Uterus (tissue), 3 donors: ENCODE measurements at regions not wholly inside any gene's neighbourhood (a gene's known extent, or its start where the extent isn't known, plus 50 kb on each side); places are given as distances from the start of the nearest gene placed in this dataset.
A peak's percentile ranks its signal among the peaks of the same experiment; 100 is the strongest.

Source experiments
- DNase-seq, 2 donors: peaks; one replicate each; pipeline ENCODE4 v3.0.0-alpha.2; 2019 to 2020
- H3K27ac ChIP-seq, 2 donors: fragments of 200-600 bp; sonication (generic); 1 replicate in 1 of 2; 2 replicates in 1 of 2; pipeline ENCODE4 v1.5.1; 2016 to 2018
- H3K27me3 ChIP-seq, 2 donors: fragments of 200-600 bp; sonication (generic); one replicate each; pipeline ENCODE4 v1.5.1; 2018 to 2019; ENCODE audit warnings: control low read depth in 1 of 2
- H3K36me3 ChIP-seq, 2 donors: fragments of 200-600 bp; sonication (generic); one replicate each; pipeline ENCODE4 v1.5.1; 2019; ENCODE audit warnings: control low read depth in 1 of 2
- H3K4me1 ChIP-seq, 2 donors: fragments of 200-600 bp; sonication (generic); one replicate each; pipeline ENCODE4 v1.5.1; 2018 to 2019; ENCODE audit warnings: control low read depth in 1 of 2
- H3K4me3 ChIP-seq, 2 donors: fragments of 200-600 bp; sonication (generic); 1 replicate in 1 of 2; 2 replicates in 1 of 2; pipeline ENCODE4 v1.5.1; 2018 to 2019; ENCODE audit warnings: mild to moderate bottlenecking in 1 of 2
- H3K9me3 ChIP-seq, 2 donors: fragments of 200-600 bp; sonication (generic); one replicate each; pipeline ENCODE4 v1.5.1; 2019; ENCODE audit warnings: control low read depth in 1 of 2
- CTCF ChIP-seq, 4 experiments: fragments of 200-600 bp in 2 of 4; fragments of 450-650 bp in 2 of 4; sonication (generic) in 2 of 4; IDR thresholded peaks; one replicate each; pipeline ENCODE4 v1.5.1; 2016 to 2019; ENCODE audit warnings: antibody characterized with exemption in 4 of 4, mild to moderate bottlenecking in 2 of 4, moderate library complexity in 1 of 4
- POLR2A ChIP-seq, 2 donors: fragments of 450-650 bp; IDR thresholded peaks; one replicate each; pipeline ENCODE4 v1.6.1; 2016; ENCODE audit warnings: antibody characterized with exemption in 2 of 2, mild to moderate bottlenecking in 1 of 2, moderate library complexity in 1 of 2
- intact Hi-C: fragments of 100-400 bp; cut with DNase I; formaldehyde crosslinking; loops from one replicate; pipeline ENCODE4 v1.15.1; 2023; ENCODE audit warnings: low total_unique reads
- donor health status: DM: yes; HTN: yes; CAD: no.

- Histone ChIP-seq H3K9me3 (no peaks in the 10 kb centered on the region), H3K27ac (no peak overlapping the region), H3K4me3 (no peak overlapping the region), H3K27me3 (no peaks in the 10 kb centered on the region), H3K36me3 (no peaks in the 10 kb centered on the region), H3K4me1 (no peaks in the 10 kb centered on the region)
- intact Hi-C loops = no loop called here
- peak; percentile 25 to 49 for DNase-seq
- TF ChIP-seq POLR2A (IDR thresholded peaks at IDR 0.05) = no peak
- TF ChIP-seq CTCF (IDR thresholded peaks at IDR 0.05) = no peak
Observed at GRCh38 chr12:70052931-70053497, 190.2 kb upstream of the CNOT2 start.

DNA sequence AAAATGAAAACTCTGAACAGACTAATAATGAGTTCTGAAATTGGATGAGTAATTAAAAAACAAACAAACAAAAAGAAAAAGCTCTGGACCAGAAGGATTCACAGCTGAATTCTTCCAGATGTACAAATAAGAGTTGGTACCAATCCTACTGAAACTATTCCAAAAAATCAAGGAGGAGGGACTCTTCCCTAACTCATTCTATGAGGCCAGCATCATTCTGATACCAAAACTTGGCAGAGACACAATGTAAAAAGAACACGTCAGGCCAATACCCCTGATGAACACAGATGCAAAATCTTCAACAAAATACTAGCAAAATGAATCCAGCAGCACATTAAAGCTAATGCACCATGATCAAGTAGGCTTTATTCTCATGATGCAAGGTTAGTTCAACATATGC is 183.9 kb upstream of the CNOT2 start:
- intact Hi-C loops = no loop called here
- H3K36me3 ChIP-seq = no peaks in the 10 kb centered on the region
- no peak for TF ChIP-seq POLR2A (IDR thresholded peaks at IDR 0.05)
- TF ChIP-seq CTCF (IDR thresholded peaks at IDR 0.05) = no peak

GRCh38 chr12:70060634-70061033 is 182.6 kb upstream of the CNOT2 start:
- TF ChIP-seq CTCF (IDR thresholded peaks at IDR 0.05) (no peak), POLR2A (IDR thresholded peaks at IDR 0.05) (no peak)
- DNase-seq = no peak
- no peaks in the 10 kb centered on the region for H3K36me3 ChIP-seq
- no peaks in the 10 kb centered on the region for H3K4me1 ChIP-seq
- H3K27me3 ChIP-seq = no peaks in the 10 kb centered on the region
- H3K27ac ChIP-seq = no peak overlapping the region
- H3K9me3 ChIP-seq = no peaks in the 10 kb centered on the region
- intact Hi-C loops = no loop called here
- no peak overlapping the region for H3K4me3 ChIP-seq

More for the DNA sequence above, 183.9 kb upstream of the CNOT2 start:
- Histone ChIP-seq H3K27me3 (no peaks in the 10 kb centered on the region), H3K27ac (no peak overlapping the region), H3K4me3 (no peak overlapping the region), H3K9me3 (no peaks in the 10 kb centered on the region), H3K4me1 (no peaks in the 10 kb centered on the region)
- no peak for DNase-seq

DNA sequence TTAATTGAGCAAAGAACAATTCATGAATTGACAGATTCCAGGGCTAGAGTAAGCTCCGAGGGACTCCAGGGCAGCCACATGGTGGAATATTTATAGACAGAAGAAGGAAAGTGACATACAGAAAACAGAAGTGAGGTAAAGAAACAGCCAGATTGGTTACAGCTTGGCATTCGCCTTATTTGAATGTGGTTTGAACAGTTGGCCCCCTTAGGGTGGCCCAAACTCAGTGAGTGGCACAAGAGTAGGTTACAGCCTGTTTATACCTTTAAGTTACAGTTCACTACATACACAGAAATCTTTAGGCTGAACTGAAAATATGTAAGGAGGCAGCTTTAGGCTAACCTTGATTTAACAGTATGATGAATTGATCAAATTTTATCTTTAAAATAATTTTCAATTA is 174.5 kb upstream of the CNOT2 start:
- Histone ChIP-seq H3K9me3 (no peaks in the 10 kb centered on the region), H3K27ac (no peak overlapping the region), H3K4me3 (no peak overlapping the region), H3K27me3 (no peaks in the 10 kb centered on the region), H3K36me3 (no peaks in the 10 kb centered on the region), H3K4me1 (no peaks in the 10 kb centered on the region)
- TF ChIP-seq POLR2A (IDR thresholded peaks at IDR 0.05) = no peak
- TF ChIP-seq CTCF (IDR thresholded peaks at IDR 0.05) = no peak
- DNase-seq = no peak
- intact Hi-C loops = no loop called here

GRCh38 chr12:70069221-70070105 is 173.8 kb upstream of the CNOT2 start:
- intact Hi-C loops = no loop called here
- no peak for DNase-seq
- H3K27me3 ChIP-seq = no peaks in the 10 kb centered on the region
- TF ChIP-seq CTCF (IDR thresholded peaks at IDR 0.05) (no peak), POLR2A (IDR thresholded peaks at IDR 0.05) (no peak)
- no peak overlapping the region for H3K4me3 ChIP-seq
- no peak overlapping the region for H3K27ac ChIP-seq
- H3K36me3 ChIP-seq = no peaks in the 10 kb centered on the region
- no peaks in the 10 kb centered on the region for H3K4me1 ChIP-seq
- no peaks in the 10 kb centered on the region for H3K9me3 ChIP-seq
